ENCODE measurements at regions not wholly inside any gene's neighbourhood (a gene's known extent, or its start where the extent isn't known, plus 50 kb on each side); places are given as distances from the start of the nearest gene placed in this dataset.

GRCh38 chr13:78420814-78421213 lies 182.5 kb downstream of the POU4F1 start:
- DNase-seq: no peak

- DNase-seq: no peak
Measured at GRCh38 chr13:78413887-78414553, 189.3 kb downstream of the POU4F1 start.

GRCh38 chr13:78410847-78411246 lies 192.5 kb downstream of the POU4F1 start:
- DNase-seq: no peak

GRCh38 chr13:78410164-78410563 lies 193.2 kb downstream of the POU4F1 start:
- DNase-seq: no peak

- DNase-seq: no peak
Measured at GRCh38 chr13:78409172-78409571, 194.2 kb downstream of the POU4F1 start.

- DNase-seq: no peak
Measured at GRCh38 chr13:78404846-78405360, 198.4 kb downstream of the POU4F1 start.

- no peak for DNase-seq
Measured at GRCh38 chr13:78402708-78403400, 200.5 kb downstream of the POU4F1 start.

GRCh38 chr13:78401873-78402707 lies 201.3 kb downstream of the POU4F1 start:
- DNase-seq: peak; percentile 17

GRCh38 chr13:78398743-78399410 lies 204.5 kb downstream of the POU4F1 start:
- DNase-seq: no peak

- no peak for DNase-seq
Measured at GRCh38 chr13:78393286-78394142, 209.8 kb downstream of the POU4F1 start.

- DNase-seq: no peak
Measured at GRCh38 chr13:78383899-78384298, 219.5 kb downstream of the POU4F1 start.

- DNase-seq: peak; percentile 70
Measured at GRCh38 chr13:78383071-78383484, 220.3 kb downstream of the POU4F1 start.

- DNase-seq: peak; percentile 95
Measured at GRCh38 chr13:78382491-78382890, 220.9 kb downstream of the POU4F1 start.

GRCh38 chr13:78376822-78377221 lies 226.5 kb downstream of the POU4F1 start:
- DNase-seq: no peak

- no peak for DNase-seq
Measured at GRCh38 chr13:78376033-78376432, 227.3 kb downstream of the POU4F1 start.

- DNase-seq: no peak
Measured at GRCh38 chr13:78372581-78372980, 230.8 kb downstream of the POU4F1 start.

GRCh38 chr13:78370231-78370630 lies 233.1 kb downstream of the POU4F1 start:
- no peak for DNase-seq

GRCh38 chr13:78364711-78365110 lies 238.6 kb downstream of the POU4F1 start:
- DNase-seq: peak; percentile 45

- DNase-seq: no peak
Measured at GRCh38 chr13:78341032-78341431, 262.3 kb downstream of the POU4F1 start.

GRCh38 chr13:78339927-78340326 lies 263.4 kb downstream of the POU4F1 start:
- DNase-seq: no peak

- DNase-seq: no peak
Measured at GRCh38 chr13:78334059-78334458, 269.3 kb downstream of the POU4F1 start.

GRCh38 chr13:78326633-78327032 lies 276.7 kb downstream of the POU4F1 start:
- no peak for DNase-seq
